GM18511 (cell line): ENCODE measurements at regions not wholly inside any gene's neighbourhood (a gene's known extent, or its start where the extent isn't known, plus 50 kb on each side); places are given as distances from the start of the nearest gene placed in this dataset.
"Not testable (repeated sequence)": the region's sequence is repeated elsewhere in the genome, so short reads cannot be mapped to it uniquely, and the experiment has no call there.

Source experiments
- ATAC-seq: cut with Tn5 transposase; IDR thresholded peaks from one replicate; pipeline ENCODE4 v1.9.1; 2021; ENCODE audit warnings: mild to moderate bottlenecking, moderate library complexity; ENCODE audit not compliant: unreplicated experiment

DNA sequence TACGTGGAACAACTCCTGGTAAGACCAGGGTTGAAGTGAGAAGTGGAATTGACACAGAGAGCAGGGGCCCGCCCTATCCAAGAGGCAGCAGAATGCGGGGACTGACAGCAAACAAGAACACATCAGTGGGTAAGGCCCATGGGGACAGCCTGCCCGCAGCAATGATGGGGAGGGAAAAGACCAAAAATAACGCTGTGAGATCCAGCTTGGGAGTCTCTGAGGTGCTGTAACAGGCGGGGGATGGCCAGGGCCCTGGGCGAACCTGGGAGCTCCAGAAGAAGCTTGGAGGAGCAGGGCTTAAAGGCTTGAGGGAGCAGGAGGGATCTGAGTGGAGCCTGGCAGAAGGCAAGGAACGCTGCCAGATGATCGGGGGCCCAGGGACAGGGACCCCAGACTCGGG lies 173.4 kb downstream of the TMEM200C start:
- no peak for ATAC-seq

DNA sequence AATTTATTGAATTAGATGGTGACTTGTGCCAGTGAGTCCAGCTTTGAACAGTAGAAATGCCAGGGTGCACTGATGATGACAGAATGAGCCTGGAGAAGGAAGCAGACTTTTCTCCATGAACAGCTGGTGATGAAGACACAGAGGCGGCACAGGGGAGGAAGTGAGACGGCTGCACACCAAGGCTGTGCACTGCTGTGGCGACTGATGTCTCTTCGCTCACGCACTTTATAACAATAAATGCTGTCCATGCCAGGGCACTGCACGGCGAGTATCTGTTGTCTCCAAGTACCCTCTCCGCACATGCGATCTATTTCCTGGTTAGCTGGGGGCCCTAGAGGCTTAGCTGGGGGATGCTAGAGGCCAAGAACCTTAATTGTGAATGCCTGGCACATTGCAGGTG lies 175.2 kb downstream of the TMEM200C start:
- no peak for ATAC-seq

DNA sequence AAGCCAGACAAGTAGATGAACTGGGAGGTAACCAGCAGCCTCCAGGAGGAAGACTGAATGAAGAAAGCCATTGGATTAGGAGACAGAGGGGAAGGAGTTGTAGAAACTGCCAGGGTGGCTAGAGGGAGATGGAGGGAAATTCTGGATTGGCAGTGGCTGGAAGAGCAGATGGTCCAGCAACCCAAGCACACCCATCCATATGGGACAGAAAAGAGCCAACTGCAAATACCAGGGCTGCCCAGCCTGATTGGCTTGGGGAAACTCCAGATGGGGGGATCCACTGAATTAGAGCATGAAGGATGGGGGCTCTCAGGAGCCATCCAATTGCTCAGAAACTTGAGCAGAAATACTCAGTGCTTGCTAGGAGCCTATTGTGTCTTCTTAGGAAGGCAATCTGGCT lies 173.5 kb upstream of the EPB41L3 start:
- no peak for ATAC-seq

DNA sequence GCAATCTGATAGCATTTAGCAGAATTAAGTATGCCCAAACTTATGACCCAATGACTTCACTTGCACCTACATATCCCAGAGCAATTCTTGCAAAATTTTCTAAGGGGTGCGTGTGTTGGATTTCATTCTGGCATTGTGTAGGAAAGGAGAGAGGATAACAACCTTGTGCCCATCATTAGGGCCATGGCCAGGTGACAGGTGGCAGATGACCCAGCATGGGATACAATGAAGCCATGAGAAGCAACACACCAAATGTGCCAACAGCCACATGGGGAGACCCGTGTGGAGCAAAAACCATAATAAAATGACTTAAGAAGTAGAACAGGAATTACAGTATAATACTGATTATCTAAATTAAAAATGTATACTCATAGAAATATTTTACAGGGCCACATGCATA lies 166.9 kb upstream of the EPB41L3 start:
- no peak for ATAC-seq

DNA sequence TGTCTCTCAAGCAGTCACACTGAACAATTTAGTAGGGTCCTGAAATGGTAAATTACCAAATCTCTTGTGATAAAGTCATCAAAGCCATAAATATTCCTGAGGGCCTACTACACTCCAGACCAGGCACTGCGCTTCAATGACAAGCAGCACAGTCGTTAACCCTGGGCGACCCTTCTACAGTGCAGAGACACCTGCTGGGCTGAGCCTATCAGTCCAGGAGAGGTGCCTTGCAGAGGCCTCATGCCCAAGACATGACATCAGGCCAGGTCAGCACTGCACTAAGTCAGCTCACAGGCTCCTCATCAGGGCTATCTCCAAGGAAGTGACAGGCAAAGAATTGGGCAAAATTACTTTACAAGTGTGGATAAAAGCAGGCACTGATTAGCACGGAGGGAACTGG lies 166.4 kb upstream of the EPB41L3 start:
- no peak for ATAC-seq

DNA sequence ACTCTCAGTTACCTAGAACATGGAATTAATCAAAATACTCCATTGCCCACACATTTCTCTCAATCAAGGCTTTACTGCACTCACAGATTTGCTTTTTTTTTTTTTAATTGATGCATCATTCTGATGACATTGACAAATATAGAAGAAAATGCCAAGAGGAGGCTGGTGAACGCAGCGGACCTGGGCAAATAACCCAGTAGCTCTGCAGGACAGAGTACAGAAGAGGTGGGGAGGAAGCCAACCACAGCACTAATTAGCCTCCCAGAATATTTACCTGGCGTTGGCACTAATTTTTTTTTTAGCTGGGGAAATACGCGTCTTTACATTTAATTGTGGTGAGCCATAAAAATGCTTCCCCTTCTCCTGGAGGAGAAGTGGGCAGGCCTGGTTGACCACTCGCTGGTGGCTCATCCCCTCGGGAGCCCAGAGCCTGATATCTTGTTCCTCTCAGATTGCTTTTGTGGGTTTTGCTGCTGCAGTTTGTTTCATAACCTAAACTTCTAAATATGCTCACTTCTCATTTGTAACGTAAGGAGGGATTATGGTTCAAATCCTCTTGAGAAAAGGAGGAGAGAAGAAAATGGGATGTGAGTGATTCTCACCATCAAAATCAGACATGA lies 165.8 kb upstream of the EPB41L3 start:
- no peak for ATAC-seq

DNA sequence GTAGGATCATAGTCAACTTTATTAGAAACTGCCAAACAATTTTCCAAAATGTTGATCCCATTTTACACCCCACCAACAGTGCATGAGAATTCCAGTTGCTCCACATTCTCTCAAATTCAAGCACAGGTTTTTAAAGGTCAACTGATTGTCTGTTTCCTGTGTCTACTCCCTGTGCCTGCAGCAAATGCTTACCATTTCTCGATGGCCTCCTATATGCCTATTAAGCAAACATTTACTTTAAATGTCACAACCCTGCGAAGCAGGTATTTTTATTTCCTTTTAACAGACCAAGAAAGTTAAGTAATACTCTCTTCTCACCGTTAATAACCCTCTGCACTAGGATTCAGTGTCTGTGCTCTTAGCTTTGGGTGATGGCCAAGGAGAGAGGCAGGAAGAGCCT lies 163.8 kb upstream of the EPB41L3 start:
- ATAC-seq: no peak

DNA sequence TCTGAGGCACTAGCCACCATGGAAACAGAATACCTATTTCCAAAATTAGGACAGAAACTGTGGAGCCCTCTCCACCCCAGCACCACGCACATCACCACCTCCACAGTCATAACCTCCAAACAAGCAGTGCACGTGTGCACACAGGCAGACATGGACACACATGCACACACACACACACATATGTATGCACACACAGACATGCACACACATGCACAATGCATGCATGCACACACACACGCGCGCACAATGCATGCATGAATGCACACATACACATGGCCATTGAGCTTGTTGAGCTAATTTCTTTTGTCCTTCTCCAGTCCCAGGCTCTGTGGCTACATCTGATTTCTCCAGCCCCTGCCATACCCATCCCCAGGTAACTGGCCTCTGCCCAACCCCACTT lies 161.6 kb upstream of the EPB41L3 start:
- no peak for ATAC-seq

DNA sequence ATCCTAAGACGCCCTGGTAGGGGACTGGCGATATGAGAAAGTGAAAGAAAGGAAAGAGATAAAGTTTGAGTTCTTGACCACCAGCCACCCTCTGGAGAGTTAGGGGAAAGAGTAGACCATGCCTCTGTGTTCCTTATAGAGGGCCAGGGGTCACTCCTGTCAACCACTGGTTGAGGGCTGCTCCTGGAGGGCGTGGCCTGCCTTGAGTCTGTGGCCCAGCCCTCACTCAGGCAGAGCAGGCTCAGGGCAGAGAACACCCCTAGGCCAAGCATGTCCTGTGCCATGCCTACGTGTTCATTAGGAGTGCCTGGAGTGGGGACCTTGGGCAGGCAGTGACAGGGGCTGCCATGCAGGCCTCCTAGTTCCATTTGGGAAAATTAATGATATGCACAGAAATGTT lies 161.1 kb upstream of the EPB41L3 start:
- ATAC-seq: no peak

DNA sequence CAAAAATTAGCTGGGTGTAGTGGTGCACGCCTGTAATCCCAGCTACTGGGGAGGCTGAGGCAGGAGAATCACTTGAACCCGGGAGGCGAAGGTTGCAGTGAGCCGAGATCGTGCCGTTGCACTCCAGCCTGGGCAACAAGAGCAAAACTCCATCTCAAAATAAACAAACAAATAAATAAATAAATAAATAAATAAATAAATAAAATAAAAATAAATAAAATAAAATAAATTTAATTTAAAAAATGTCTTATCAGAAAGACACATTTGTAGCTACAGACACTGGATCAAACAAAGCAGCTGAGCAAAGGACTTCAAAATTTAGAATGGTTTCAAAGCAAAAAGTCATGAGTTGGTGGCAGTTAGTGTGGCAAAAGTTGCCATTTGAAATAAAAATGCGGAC lies 158.2 kb upstream of the EPB41L3 start:
- ATAC-seq: not testable (repeated sequence)

DNA sequence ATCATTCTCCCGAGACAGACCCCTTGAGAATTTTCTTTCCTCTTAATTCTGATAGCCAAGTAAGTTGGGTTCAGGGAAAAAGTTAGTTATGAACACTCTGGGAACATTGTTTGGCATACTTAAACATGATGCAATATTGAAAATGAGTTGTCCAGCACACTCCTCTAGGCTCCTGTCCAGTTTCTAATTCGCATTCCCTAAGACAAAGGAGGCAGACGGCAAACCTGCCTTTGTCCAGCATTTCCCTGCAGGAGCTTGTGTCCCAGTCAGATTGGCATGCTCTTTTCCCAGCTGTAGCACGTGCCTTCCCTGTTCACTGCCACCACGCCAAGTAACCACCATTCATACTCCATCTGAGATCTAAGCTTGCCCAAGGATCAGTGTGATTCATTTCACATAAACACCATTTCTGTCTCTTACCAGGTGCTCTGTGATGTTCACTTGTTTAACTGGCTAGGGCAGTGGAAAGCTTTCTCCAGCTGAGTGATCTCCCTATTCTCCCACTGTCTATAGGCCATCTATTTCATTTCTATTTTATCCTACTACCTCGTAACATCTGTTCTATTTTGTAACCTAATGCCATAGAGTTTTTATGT lies 150.0 kb upstream of the EPB41L3 start:
- no peak for ATAC-seq

DNA sequence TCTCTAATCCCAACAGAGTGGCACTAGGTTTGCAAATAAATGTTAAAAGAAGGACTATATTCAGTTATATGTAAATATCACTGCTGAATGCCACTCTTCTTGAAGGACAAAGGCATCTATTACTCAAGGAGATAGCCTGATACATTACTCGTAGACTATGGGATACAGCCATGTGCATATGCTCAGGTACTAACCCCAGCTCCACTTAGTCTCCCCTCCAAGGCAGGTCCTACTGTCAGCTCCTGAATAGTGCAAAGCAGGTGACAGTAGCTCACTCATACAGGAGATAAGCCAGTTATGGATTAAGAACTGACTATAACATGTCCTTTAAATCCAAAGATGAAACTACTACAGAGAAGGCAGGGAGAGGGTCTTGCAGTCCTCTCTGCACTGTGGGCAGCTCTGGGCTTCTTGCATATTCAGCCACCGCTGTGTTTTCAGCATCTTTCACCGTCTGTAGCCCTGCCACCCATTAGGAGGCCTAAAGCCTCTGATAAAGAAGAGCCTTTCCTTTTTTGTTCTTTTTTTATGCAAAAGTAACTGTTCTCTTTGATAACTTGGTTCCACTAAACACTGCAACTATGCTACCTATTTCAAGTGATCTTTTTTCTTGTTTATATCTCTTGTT lies 135.1 kb upstream of the EPB41L3 start:
- ATAC-seq: no peak

DNA sequence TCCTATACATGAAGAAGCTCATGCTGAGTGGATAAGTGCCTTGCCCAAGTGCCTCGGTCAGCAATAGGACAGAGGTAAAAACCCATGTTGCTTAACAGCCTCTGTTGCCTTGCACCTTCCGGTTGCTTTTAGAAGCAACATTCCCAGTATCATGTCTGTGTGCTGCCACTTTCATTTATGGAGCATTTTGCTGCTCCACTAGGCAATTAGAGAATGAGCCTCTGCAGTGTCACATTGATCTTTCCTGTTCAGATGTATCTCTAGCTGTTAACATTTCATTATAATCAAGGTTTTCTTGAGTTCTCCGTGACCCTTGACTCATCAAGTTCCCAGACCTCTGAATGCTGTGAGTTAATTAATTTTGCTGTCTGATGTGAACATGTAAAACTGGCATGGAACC lies 134.5 kb upstream of the EPB41L3 start:
- ATAC-seq: no peak

DNA sequence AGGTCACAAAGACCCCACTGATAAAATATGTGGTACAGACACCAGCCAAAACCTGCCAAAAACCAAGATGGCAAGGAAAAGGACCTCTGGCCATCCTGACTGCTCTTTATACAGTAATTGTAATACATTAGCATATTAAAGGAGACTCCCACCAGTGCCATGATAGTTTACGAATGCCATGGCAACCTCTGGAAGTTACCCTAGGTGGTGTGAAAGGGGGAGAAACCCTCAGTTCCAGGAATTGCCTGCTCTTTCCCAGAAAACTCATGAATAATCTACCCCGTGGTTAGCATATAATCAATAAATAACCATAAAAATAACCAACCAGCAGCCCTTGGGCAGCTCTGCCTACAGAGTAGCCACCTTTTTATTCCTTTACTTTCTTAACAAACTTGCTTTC lies 129.8 kb upstream of the EPB41L3 start:
- no peak for ATAC-seq

DNA sequence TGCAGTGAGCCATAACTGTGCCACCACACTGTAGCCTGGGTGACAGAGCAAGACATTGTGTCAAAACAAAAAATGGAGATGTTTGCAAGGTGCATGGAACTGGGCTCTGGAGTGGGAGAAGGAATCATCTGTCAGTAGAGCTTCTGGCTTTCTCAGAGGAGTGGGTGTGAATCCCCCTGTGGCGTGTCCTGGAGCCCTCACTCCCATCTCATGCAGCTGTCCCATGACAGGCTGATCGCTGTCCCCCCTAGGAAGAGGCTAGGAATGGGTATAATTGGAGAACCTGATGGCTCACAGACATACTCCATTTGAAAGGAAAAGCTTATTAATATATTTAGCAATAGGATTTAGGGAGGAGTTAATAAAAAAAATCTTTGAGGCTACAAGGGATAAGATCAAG lies 125.8 kb upstream of the EPB41L3 start:
- ATAC-seq: no peak

DNA sequence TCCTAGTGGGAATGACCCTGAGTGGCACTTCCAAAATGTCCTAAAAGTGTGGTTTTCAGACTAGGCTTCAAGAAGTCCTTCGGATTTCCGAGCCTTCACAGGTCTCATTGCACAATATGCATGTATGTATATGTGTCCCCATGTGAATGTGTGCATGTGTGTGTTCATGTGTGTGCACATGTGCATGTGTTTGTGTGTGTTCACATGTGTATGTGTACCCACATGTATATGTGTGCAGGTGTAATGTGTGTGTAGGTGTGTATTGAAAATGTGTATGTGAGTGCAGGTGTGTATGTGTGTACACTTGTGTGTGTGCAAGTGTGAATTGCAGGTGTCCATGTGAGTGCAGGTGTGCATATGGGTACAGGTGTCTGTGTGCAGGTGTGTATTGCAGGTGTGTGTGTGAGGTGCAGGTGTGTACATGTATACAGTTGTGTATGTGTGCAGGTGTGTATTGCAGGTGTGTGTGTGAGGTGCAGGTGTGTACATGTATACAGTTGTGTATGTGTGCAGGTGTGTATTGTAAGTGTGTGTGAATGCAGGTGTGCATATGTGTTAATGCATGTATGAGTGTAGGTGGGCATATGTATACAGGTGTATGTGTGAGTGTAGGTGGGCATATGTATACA lies 124.4 kb upstream of the EPB41L3 start:
- ATAC-seq: no peak

DNA sequence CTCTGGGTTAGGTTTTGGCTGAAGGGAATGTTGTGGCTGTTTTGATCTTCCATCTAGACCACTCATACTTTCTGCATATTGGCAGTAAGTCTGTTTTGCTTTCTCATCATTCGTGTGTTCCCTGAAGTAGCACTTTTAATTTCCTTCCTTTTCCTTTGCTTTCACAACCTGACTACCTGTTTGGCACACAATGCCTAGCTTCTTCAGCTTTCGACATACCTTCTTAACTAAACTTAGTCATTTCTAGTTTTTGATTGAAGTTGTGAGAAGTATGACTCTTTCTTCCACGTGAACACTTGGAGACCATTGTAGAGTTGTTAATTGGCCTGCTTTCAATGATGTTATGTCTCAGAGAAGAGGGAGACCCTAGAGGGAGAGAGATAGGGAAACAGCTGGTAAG lies 123.6 kb upstream of the EPB41L3 start:
- no peak for ATAC-seq

DNA sequence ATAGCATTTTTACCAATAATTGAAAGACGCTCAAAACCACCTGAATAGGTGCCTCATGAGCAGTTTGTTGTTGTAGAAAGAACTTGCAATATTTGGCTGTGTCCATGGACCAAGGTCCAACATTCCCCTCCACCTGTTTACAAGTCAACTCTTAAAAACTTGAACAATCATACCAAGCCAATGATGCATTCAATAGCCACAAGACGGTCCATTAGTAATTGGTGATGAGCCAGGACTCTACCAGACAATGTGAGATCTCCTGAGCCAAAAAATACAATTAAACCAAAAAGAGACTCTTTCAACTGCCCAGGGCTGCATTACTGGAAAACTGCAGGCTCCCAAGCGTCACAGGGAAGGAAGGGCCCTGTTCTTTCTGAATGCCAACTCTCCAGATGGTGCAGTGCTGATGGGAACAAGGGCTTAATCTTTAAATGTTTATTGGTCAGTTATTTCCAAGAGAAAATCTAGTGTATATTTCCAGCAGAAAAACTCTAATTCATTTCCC lies 118.8 kb upstream of the EPB41L3 start:
- no peak for ATAC-seq

DNA sequence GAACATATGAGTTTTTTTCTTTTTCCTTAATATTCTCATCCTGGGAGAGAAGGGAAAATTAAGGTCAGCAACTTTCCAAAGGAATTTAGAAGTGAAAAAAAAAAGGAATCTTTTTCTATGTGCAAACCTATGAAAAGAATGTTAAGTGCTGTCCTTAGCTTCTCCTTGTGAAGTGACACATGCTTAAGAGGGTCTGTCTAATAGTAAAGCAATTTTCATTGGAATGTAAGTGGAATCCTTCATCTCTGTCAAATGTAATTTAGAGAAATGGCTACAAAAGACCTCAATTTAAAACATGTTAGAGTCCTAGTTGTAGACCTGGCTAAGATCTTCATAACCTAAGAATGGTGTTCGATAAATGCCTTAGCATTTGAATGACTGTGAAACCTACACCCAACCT lies 117.4 kb upstream of the EPB41L3 start:
- ATAC-seq: no peak

DNA sequence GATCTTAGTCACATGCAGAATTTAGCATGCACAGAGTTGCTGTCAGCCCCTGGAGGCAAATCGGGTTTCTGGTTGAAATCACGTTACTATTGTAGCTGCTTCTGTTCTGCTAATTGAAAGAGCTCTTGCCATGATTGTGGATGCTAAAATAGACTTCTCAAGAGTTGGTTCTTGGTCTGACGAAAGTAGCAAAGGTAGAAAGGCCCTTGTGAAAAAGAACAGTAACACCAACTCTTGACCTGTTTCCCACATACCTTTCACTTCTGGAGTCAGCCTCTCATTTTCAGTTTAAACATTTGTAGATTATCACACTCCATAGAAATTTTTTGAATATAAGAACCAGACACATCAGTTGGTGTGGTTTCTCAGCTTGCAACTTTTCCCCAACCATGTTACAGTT lies 110.0 kb upstream of the EPB41L3 start:
- ATAC-seq: no peak

DNA sequence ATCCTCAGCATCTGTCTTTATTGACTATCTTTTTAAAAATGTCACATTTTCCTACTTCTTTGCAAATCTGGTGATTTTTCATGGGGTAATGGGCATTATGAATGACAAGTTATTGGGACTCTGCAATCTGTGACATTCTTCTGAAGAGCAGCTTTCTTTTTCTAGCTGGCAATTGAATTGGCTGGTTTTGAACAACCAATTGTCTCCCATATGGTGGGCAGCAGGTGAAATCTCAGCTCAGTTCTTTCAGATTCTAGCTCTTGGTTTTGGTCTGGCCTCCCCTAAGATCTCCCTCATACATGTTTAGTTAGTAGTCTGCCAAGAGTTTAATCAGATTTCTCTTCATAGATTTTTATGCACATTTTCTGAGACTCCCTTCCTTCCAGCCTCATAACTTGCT lies 107.9 kb upstream of the EPB41L3 start:
- ATAC-seq: no peak

DNA sequence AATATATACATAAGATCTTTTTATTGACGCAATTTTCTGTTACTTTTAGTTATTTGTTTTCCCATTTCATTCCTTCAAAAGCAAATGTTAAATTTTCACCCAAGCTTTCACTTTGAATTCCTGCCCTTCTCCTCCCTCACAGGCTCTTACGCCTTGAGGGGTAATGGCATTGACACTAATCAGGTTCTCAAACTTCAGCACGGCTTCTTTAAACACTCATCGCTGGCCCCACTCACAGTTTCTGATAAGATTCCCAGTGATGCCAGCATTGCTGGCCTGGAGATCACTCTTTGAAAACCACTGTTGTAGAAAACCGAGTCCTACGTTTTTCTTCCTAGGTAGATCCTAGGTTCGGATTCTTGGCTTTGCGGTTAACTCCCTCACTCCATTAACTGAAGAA lies 105.6 kb upstream of the EPB41L3 start:
- no peak for ATAC-seq
